ENCODE measurements at regions not wholly inside any gene's neighbourhood (a gene's known extent, or its start where the extent isn't known, plus 50 kb on each side); places are given as distances from the start of the nearest gene placed in this dataset.
A peak's percentile ranks its signal among the peaks of the same experiment; 100 is the strongest.

DNA sequence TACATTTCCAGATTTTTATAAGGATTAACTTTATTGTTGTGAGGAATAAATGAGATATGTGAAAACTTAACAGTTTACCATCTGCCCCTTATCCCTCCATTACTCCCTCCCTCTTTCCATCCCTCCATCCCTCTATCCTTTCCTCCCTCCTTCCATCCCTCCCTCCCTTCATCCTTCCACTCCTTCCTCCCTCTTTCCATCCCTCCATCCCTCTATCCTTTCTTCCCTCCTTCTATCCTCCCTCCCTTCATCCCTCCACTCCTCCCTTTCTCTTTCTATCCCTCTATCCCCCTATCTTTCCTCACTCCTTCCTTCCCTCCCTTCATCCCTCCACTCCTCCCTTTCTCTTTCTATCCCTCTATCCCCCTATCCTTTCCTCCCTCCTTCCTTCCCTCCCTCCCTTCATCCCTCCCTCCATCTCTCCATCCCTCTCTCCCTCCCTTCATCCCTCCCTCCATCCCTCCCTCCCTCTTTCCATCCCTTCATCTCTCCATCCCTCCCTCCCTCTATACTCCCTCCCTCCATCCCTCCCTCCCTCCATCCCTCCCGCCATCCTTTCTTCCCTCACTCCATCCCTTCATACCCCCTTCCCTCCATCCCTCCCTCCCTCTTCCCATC, 181.8 kb upstream of the PLXNC1 start:
- no peaks in the 10 kb centered on the region for H4K20me1 ChIP-seq (ENCODE audit: insufficient read depth)
- H3F3A ChIP-seq (ENCODE audit: insufficient read depth), result peaks cover 4% of the 10 kb centered on the region; the same call in 1 of the 2 replicates
- H3K27me3 ChIP-seq (replicated peaks; ENCODE audit: insufficient read depth), result no peaks in the 10 kb centered on the region
- no peak overlapping the region for H3K4me2 ChIP-seq (ENCODE audit: unreplicated experiment)
- H3K27ac ChIP-seq, result no peak overlapping the region
- H3K36me3 ChIP-seq (ENCODE audit: low read depth), result no peaks in the 10 kb centered on the region
- H3K9me3 ChIP-seq (ENCODE audit: low read depth), result no peaks in the 10 kb centered on the region
- H3K4me1 ChIP-seq (ENCODE audit: insufficient read depth), result peaks cover 8% of the 10 kb centered on the region
- in situ Hi-C loops (cut with MboI), result no loop called here
- no peaks in the 10 kb centered on the region for H3K79me2 ChIP-seq (ENCODE audit: insufficient read depth)
- no peak overlapping the region for H3K4me3 ChIP-seq
- H2AFZ ChIP-seq, result no peak overlapping the region
- DNase-seq, result no peak
- no peak overlapping the region for H3K9ac ChIP-seq
- WGBS, 2 experiments (ENCODE audit: low coverage in 1 of 2, low lambda C conversion rate in 2 of 2, missing lambda C conversion rate in 2 of 2), result 94% methylated on average over 1 of the region's 1 CpG; no CpG with 5 or more reads in 1 of the 2 experiments
- no peaks in the 10 kb centered on the region for H3K9me2 ChIP-seq (ENCODE audit: insufficient read depth)
- no peak for TF ChIP-seq EZH2 (IDR thresholded peaks at IDR 0.05; ENCODE audit: insufficient read depth, poor library complexity, severe bottlenecking)
- TF ChIP-seq EZH2phosphoT487 (IDR thresholded peaks at IDR 0.05; ENCODE audit: insufficient read depth, low read depth), result no peak

DNA sequence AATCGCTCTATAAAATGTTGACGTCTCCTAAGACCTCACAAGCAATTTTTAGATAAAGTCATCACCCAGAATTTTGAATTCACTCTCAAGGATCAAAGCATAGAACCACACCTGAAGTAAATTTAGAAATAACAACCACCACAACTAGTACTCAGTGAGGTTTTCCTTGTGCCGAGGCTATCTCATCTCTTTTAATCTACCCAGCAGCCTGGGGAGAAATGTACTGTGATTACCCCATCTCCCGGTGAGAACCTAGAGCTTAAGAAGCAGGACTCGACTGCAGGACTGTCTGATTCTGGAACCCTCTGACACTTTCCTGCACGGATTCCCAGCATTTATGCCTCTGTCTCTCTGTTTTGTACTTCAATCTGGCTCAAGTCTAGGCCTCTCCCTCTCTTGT, 180.9 kb upstream of the PLXNC1 start:
- Histone ChIP-seq H3K9me2 (ENCODE audit: insufficient read depth) (no peaks in the 10 kb centered on the region), H3K4me2 (ENCODE audit: unreplicated experiment) (no peak overlapping the region), H3F3A (ENCODE audit: insufficient read depth) (peaks cover 12% of the 10 kb centered on the region), H3K9ac (no peak overlapping the region), H3K79me2 (ENCODE audit: insufficient read depth) (no peaks in the 10 kb centered on the region), H4K20me1 (ENCODE audit: insufficient read depth) (no peaks in the 10 kb centered on the region), H3K4me3 (no peak overlapping the region), H3K36me3 (ENCODE audit: low read depth) (no peaks in the 10 kb centered on the region), H2AFZ (peak overlapping the region; percentile 42; the same call in 1 of the 2 replicates), H3K27ac (no peak overlapping the region), H3K4me1 (ENCODE audit: insufficient read depth) (peaks cover 16% of the 10 kb centered on the region), H3K27me3 (replicated peaks; ENCODE audit: insufficient read depth) (no peaks in the 10 kb centered on the region), H3K9me3 (ENCODE audit: low read depth) (no peaks in the 10 kb centered on the region)
- TF ChIP-seq EZH2 (IDR thresholded peaks at IDR 0.05; ENCODE audit: insufficient read depth, poor library complexity, severe bottlenecking) (no peak), EZH2phosphoT487 (IDR thresholded peaks at IDR 0.05; ENCODE audit: insufficient read depth, low read depth) (no peak)
- 77 to 82% methylated on average over 6 of the region's 6 CpGs for WGBS, 2 experiments (ENCODE audit: low coverage in 1 of 2, low lambda C conversion rate in 2 of 2, missing lambda C conversion rate in 2 of 2)
- in situ Hi-C loops (cut with MboI), result no loop called here
- DNase-seq, result no peak

DNA sequence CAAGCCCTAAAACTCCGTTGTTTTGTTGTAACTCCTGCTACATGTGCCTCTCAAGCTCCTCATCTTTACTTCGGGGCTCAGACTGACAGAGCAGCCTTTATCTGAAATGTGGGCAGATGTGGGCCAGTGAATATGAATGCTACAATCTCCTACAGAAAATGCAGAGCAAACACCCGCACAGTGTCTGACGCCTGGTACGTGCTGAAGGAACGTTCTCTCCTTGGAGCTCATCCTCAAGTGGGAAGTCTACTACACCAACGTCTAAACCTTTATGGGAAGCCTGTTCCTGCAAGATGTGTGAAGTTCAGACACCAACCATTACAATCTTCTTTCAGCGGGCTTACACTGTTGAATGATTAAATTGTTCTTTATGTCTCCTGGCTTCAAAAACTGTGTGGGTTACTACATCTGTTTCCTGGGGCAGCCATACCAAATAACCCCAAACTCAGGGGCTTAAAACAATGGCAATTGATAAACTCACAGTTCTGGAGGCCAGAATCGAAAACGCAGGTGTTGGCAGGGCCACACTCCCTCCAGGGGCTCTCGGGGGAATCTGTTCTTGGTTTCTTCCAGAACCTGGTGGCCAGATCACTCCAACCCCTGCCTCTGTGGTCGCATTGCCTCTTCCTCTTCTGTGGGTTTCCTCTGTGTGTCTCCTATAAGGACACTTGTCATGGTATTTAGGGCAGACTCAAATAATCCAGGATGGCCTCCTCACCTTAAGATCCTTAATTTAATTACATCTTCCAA, 179.7 kb upstream of the PLXNC1 start:
- H3K27ac ChIP-seq, result no peak overlapping the region
- no peak overlapping the region for H2AFZ ChIP-seq
- no peak overlapping the region for H3K4me2 ChIP-seq (ENCODE audit: unreplicated experiment)
- H3K9me2 ChIP-seq (ENCODE audit: insufficient read depth), result no peaks in the 10 kb centered on the region
- TF ChIP-seq EZH2 (IDR thresholded peaks at IDR 0.05; ENCODE audit: insufficient read depth, poor library complexity, severe bottlenecking) (no peak), EZH2phosphoT487 (IDR thresholded peaks at IDR 0.05; ENCODE audit: insufficient read depth, low read depth) (no peak)
- H3K27me3 ChIP-seq (replicated peaks; ENCODE audit: insufficient read depth), result no peaks in the 10 kb centered on the region
- no peaks in the 10 kb centered on the region for H3K36me3 ChIP-seq (ENCODE audit: low read depth)
- H3F3A ChIP-seq (ENCODE audit: insufficient read depth), result peaks cover 21% of the 10 kb centered on the region
- peaks cover 29% of the 10 kb centered on the region for H3K4me1 ChIP-seq (ENCODE audit: insufficient read depth)
- in situ Hi-C loops (cut with MboI), result no loop called here
- no peak overlapping the region for H3K4me3 ChIP-seq
- no peak overlapping the region for H3K9ac ChIP-seq
- H3K9me3 ChIP-seq (ENCODE audit: low read depth), result no peaks in the 10 kb centered on the region
- H3K79me2 ChIP-seq (ENCODE audit: insufficient read depth), result no peaks in the 10 kb centered on the region
- WGBS, 2 experiments (ENCODE audit: low coverage in 1 of 2, low lambda C conversion rate in 2 of 2, missing lambda C conversion rate in 2 of 2), result 89 to 92% methylated on average over 12 of the region's 12 CpGs
- no peaks in the 10 kb centered on the region for H4K20me1 ChIP-seq (ENCODE audit: insufficient read depth)
- DNase-seq, result no peak

GRCh38 chr12:93970900-93971688, 177.3 kb upstream of the PLXNC1 start:
- in situ Hi-C loops (cut with MboI), result no loop called here

More at GRCh38 chr12:93970900-93971688, 177.3 kb upstream of the PLXNC1 start:
- no peak for TF ChIP-seq EZH2 (IDR thresholded peaks at IDR 0.05; ENCODE audit: insufficient read depth, poor library complexity, severe bottlenecking)
- H3K4me2 ChIP-seq (ENCODE audit: unreplicated experiment), result no peak overlapping the region
- no peak overlapping the region for H2AFZ ChIP-seq
- DNase-seq, result peak; percentile 36
- H3K36me3 ChIP-seq (ENCODE audit: low read depth), result no peaks in the 10 kb centered on the region
- no peaks in the 10 kb centered on the region for H3K9me2 ChIP-seq (ENCODE audit: insufficient read depth)
- H3K79me2 ChIP-seq (ENCODE audit: insufficient read depth), result no peaks in the 10 kb centered on the region
- H3K4me1 ChIP-seq (ENCODE audit: insufficient read depth), result peaks cover 30% of the 10 kb centered on the region
- 82 to 83% methylated on average over 10 of the region's 10 CpGs for WGBS, 2 experiments (ENCODE audit: low coverage in 1 of 2, low lambda C conversion rate in 2 of 2, missing lambda C conversion rate in 2 of 2)
- H3F3A ChIP-seq (ENCODE audit: insufficient read depth), result peaks cover 21% of the 10 kb centered on the region
- no peaks in the 10 kb centered on the region for H3K9me3 ChIP-seq (ENCODE audit: low read depth)
- H3K4me3 ChIP-seq, result no peak overlapping the region
- peak overlapping the region; percentile 94 for H3K27ac ChIP-seq
- H4K20me1 ChIP-seq (ENCODE audit: insufficient read depth), result no peaks in the 10 kb centered on the region
- no peaks in the 10 kb centered on the region for H3K27me3 ChIP-seq (replicated peaks; ENCODE audit: insufficient read depth)
- H3K9ac ChIP-seq, result no peak overlapping the region

Data from GM23248 (cell line).